Bronchial epithelial cell (primary cell): ENCODE measurements at regions not wholly inside any gene's neighbourhood (a gene's known extent, or its start where the extent isn't known, plus 50 kb on each side); places are given as distances from the start of the nearest gene placed in this dataset.

Experiments used
- DNase-seq: peaks from one replicate; pipeline ENCODE4 v3.0.0-alpha.2; 2010; ENCODE audit warnings: low read depth
- FAIRE-seq: peaks from 2 replicates; lab custom pipeline; 2011; peaks lifted over from hg19 to GRCh38; lab: Jason Lieb, UNC
- H3K27me3 ChIP-seq: 2 replicates; pipeline ENCODE4 v1.5.1; 2011; ENCODE audit warnings: low read length; ENCODE audit not compliant: control insufficient read depth, insufficient read depth
- H3K36me3 ChIP-seq: 2 replicates; pipeline ENCODE4 v1.5.1; 2011; ENCODE audit warnings: low read length; ENCODE audit not compliant: control insufficient read depth, insufficient read depth
- H3K4me3 ChIP-seq: 2 replicates; pipeline ENCODE4 v1.5.1; 2011; ENCODE audit warnings: mild to moderate bottlenecking, low read depth, low read length, control low read depth
- CTCF ChIP-seq: IDR thresholded peaks from 2 replicates; pipeline ENCODE4 v1.5.1; 2011; ENCODE audit warnings: mild to moderate bottlenecking, moderate library complexity, low read length, control low read depth, inconsistent platforms; ENCODE audit not compliant: insufficient read depth, severe bottlenecking

DNA sequence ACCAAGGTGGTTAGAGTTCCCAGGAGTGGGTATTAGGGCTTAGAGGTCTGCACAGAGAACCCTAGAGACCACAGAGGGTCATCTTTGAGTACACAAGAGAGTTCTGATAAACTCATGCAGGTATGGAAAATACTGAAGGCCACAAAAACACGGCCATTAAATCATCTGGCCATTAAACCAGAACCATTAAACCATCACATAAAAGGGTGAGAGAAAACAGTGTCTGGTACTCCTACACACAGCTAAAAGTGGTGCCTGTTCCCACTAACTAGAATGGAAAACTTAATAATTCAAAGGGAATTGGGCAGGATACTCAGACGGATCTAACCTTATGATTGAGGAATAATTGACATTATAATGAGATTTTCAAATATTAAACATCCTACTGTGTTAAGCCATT is 679.4 kb downstream of the TNS3 start:
- DNase-seq (no peak), FAIRE-seq (no peak)
- no peak overlapping the region for H3K4me3 ChIP-seq
- no peak for TF ChIP-seq CTCF
- H3K27me3 ChIP-seq, result no peaks in the 10 kb centered on the region
- no peaks in the 10 kb centered on the region for H3K36me3 ChIP-seq

- Histone ChIP-seq H3K27me3 (no peaks in the 10 kb centered on the region), H3K4me3 (no peak overlapping the region), H3K36me3 (no peaks in the 10 kb centered on the region)
- no peak for TF ChIP-seq CTCF
- FAIRE-seq (no peak), DNase-seq (no peak)
Measured at GRCh38 chr7:46900312-46901263, 681.3 kb downstream of the TNS3 start.

DNA sequence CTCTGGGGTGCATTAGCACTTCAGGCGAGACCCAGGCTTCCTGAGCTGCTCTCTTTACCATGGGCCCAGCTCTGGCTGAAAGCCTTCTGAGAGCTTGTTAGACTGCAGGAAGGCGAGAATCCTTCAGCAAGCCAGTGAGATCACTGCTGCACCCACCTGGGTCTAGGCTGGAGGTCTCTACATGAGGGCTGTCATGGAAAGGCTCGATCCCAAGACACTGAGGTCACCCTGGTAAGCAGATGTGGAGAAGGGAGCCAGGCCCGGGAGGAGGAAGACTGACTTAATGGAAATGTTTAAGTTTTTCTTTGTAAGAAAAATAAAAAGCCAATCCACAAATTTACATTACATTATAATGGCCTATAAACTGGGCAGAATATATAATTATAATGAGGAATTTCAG is 684.5 kb downstream of the TNS3 start:
- FAIRE-seq, result no peak
- Histone ChIP-seq H3K27me3 (no peaks in the 10 kb centered on the region), H3K36me3 (no peaks in the 10 kb centered on the region), H3K4me3 (no peak overlapping the region)
- DNase-seq, result no peak
- TF ChIP-seq CTCF, result no peak

- no peak overlapping the region for H3K4me3 ChIP-seq
- no peaks in the 10 kb centered on the region for H3K27me3 ChIP-seq
- DNase-seq (no peak), FAIRE-seq (no peak)
- no peaks in the 10 kb centered on the region for H3K36me3 ChIP-seq
- no peak for TF ChIP-seq CTCF
Measured at GRCh38 chr7:46886669-46887374, 695.1 kb downstream of the TNS3 start.

DNA sequence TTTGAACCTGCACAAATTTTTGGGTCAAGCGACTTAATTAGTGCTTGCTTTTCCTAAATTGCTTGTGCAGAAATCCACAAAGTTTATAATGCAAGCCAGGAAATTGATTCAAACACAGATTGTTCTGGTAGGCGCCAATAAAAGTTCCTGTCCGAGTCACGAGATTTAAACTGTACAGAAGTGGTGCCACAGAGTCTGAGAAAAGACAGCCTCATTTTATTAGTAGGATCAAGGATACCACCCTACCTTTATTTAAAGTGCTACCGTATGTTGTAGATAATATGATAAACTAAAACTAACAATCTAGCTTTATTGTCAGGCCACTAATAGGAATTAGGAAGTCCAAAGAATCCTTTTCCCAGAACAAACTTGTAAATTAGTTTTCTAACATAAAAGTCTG is 696.7 kb downstream of the TNS3 start:
- TF ChIP-seq CTCF, result no peak
- no peak for DNase-seq

More for the DNA sequence above, 696.7 kb downstream of the TNS3 start:
- no peak for FAIRE-seq
- no peak overlapping the region for H3K4me3 ChIP-seq
- no peaks in the 10 kb centered on the region for H3K36me3 ChIP-seq
- H3K27me3 ChIP-seq, result no peaks in the 10 kb centered on the region
